ENCODE measurements at regions not wholly inside any gene's neighbourhood (a gene's known extent, or its start where the extent isn't known, plus 50 kb on each side); places are given as distances from the start of the nearest gene placed in this dataset.

DNA sequence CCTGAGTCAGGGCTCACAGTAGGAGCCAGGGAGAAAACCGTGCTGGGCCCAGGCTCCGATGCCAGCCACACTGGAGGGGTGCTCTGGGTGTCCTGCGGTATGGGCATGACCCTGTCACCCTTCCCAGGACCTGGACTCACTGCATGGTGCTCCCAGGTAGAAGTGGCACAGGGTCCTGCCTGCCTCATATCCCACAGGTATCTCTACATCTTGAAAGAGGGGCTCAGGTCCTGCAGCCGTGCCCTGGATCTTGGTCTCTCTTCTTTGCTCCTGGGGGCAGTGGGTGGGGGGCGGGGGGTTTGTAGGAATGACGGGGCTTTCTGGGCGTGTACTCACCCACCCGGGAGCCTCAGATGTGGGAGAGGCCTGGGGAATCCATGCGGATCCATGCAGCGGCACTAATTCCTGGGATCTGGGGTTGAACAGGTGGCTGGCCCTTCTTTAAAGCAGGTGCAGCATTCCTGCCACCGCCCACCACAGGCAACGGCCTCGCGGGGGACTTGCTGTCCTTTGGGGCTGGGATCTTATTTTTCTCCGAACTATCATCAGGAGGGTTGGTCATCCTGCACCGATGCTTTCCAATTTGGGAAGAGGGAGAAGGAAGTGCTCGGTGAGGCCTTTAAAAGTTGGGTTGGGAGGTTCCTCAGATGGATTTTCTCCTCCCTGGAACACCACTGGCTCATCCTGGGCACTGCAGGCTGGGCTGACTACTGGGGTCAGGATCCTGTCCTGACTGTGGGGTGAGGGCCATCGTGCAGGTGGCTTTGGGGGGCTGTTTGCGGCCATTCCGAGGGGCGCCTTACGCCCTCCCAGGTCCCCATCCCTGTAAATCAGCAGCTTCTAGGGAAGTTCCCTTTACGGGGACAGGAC is 886.4 kb downstream of the BRD1 start:
- TF ChIP-seq, protein P1, sequence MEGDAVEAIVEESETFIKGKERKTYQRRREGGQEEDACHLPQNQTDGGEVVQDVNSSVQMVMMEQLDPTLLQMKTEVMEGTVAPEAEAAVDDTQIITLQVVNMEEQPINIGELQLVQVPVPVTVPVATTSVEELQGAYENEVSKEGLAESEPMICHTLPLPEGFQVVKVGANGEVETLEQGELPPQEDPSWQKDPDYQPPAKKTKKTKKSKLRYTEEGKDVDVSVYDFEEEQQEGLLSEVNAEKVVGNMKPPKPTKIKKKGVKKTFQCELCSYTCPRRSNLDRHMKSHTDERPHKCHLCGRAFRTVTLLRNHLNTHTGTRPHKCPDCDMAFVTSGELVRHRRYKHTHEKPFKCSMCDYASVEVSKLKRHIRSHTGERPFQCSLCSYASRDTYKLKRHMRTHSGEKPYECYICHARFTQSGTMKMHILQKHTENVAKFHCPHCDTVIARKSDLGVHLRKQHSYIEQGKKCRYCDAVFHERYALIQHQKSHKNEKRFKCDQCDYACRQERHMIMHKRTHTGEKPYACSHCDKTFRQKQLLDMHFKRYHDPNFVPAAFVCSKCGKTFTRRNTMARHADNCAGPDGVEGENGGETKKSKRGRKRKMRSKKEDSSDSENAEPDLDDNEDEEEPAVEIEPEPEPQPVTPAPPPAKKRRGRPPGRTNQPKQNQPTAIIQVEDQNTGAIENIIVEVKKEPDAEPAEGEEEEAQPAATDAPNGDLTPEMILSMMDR (IDR thresholded peaks at IDR 0.05; ENCODE audit: borderline replicate concordance, insufficient read depth, low read depth, low read length): no peak
- H3K4me3 ChIP-seq (ENCODE audit: low read depth, low read length): no peak overlapping the region

DNA sequence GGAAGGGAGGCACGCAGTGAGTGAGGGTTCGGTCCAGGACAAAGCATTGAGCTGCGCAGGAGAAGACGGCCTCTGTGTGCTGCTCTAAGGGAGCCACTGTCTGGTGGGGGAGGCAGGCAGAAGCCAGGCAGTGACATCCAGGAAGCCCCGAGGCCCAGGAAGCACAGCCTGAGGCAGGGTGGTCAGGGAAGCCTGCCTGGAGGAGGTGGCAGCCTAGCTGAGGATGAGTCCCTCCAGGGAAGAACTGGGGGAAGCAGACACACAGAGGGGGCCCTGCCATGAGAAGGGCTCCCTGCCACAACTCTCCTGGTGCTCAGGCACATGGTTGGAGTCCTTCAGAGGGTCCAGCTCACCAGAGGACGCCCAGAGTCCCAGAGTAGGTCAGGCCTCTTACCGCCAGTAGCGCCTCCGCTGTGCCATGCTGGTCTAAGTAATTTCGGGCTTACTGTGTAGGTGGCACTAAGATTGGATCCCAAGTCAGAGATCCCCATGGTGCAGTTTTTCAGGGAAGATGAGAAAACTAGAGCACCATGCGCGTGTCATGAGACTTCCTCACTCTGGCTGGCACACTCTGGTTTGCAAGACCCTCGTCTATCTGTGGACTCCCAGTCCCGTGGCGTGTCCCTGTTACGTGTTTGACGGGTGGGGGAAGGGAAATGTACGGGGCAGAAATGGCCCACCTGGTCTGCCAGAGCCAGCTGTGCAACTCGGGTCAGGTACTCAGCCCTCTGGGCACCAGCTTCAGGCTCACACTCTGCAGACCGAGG is 887.2 kb downstream of the BRD1 start:
- TF ChIP-seq, protein P1 (IDR thresholded peaks at IDR 0.05; ENCODE audit: borderline replicate concordance, insufficient read depth, low read depth, low read length): no peak
- no peak overlapping the region for H3K4me3 ChIP-seq (ENCODE audit: low read depth, low read length)

DNA sequence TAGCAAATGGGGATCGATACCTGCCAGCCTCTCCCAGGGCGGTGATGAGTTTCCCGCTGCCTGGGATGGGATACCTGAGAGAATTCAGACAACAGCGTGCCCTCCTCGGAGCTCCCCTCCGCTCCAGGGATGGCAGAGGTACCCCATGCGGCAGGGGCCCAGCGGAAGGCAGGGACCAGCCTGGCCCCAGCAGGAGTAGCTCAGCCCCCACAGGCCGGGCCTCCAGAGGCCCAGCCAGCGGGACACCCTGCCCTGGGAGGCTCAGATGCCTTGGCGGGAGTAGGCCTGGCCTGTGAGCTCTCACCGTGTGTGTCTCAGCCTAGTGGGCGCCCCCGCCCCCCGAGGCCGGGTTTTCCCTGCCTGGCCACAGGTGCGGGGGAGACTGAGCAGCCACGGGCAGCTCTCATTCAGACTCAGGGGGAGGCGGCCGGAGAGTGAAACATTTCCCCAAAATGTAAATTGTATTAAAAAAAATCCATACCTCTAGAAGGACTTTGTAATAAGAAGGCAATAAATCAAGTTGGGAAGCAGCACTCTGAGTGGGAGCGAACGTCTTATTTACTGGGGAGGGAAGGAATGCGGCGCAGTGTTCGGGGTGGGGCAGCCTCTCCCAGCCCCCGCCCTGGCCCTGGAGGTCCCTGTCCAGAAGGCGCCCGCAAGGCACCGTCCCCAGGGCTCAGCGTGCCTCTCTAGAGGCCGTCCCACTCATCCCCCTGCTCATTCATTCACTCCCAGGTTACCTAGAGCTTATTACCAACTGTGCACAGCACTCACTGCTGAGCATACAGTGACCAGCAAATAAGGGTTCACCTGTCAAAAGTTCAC is 888.0 kb downstream of the BRD1 start:
- H3K4me3 ChIP-seq (ENCODE audit: low read depth, low read length): no peak overlapping the region
- TF ChIP-seq, protein P1 (IDR thresholded peaks at IDR 0.05; ENCODE audit: borderline replicate concordance, insufficient read depth, low read depth, low read length): no peak

DNA sequence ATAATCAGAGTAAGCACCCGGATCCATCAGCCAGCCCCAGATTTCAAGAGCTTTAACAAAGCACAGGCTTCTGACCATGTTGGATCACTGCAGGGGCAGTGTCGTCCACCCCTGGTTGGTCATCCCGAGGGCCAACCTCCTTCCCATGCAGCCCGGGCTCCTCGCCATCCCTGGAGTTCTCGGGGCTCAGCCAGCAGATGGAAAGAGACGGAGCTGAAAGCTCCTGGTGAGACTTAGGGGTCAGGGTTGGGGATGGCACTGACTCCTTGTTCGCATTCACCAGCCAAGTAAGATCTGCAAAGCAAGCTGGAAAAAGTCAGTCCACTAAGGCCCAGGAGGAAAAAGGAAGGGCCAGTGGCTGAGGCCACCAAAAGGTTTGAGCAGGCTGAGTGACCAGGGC is 888.9 kb downstream of the BRD1 start:
- no peak overlapping the region for H3K4me3 ChIP-seq (ENCODE audit: low read depth, low read length)

DNA sequence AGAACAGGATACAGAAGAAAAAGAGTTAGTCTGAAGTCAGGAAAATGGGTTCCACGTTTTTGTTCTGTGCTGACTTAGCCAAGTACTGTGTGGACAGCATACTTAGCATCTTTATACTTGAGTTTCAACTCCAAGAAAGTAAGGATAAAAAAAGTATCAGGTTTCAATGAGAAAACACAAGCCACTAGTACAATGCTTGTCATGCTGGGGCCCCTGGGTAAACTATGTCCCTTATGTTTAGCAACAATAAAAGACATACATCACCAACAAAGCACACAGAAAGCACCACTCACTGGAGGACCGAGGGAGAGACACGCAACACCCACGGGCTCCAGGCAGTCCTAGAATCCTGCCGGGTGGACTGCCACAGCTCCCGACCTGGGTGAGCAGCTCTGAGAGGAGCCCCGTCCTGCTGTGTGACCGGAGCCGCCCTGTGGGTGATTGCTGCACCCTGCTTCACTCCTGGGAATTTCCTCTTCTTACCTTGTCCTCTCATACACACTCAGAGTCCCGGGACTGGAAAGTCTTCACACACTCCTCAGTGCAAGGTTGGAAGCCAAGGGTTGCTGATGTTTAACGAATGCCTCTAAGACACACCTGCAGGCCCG is 890.5 kb downstream of the BRD1 start:
- H3K4me3 ChIP-seq (ENCODE audit: low read depth, low read length): no peak overlapping the region
- TF ChIP-seq, protein P1 (IDR thresholded peaks at IDR 0.05; ENCODE audit: borderline replicate concordance, insufficient read depth, low read depth, low read length): no peak

More for the DNA sequence above, 888.9 kb downstream of the BRD1 start:
- TF ChIP-seq, protein P1 (IDR thresholded peaks at IDR 0.05; ENCODE audit: borderline replicate concordance, insufficient read depth, low read depth, low read length): no peak

DNA sequence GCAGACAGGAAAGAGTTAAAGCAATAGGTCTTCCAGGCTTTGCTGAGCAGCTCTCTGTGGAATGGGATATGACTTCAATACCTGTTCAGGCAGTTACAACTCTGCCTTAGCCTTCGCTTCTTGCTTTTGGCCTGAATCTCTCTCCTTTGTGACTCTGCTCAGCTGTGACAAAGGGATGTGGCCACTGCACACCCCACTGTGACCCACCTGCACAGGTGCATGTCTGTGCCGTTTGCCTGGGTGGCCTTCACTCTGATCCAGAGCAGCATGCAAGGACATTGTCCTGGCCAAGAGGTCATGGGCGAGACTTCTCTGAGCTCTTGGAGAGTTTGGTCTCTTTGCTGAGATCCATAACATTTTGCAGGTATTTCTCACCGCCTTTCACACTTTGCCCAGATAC is 891.3 kb downstream of the BRD1 start:
- H3K4me3 ChIP-seq (ENCODE audit: low read depth, low read length): no peak overlapping the region
- TF ChIP-seq, protein P1 (IDR thresholded peaks at IDR 0.05; ENCODE audit: borderline replicate concordance, insufficient read depth, low read depth, low read length): no peak
